ENCODE measurements at regions not wholly inside any gene's neighbourhood (a gene's known extent, or its start where the extent isn't known, plus 50 kb on each side); places are given as distances from the start of the nearest gene placed in this dataset.

- H3K36me3 ChIP-seq, result no peaks in the 10 kb centered on the region
- TF ChIP-seq Cebpa-rat (IDR thresholded peaks at IDR 0.05), result 0 out of 22 replicates have a peak, but pooled peaks of 1 of the 11 experiments have one; percentile 15
- H3K4me3 ChIP-seq, result peak overlapping the region in 3 of 10 experiments; percentile 7 to 38 (median 36); a peak in 5 of 20 replicates
- H3K9ac ChIP-seq, result peak overlapping the region in 8 of 11 experiments; percentile 8 to 58 (median 45); a peak in 13 of 22 replicates
- peak overlapping the region; percentile 52 to 94 (median 88) for H3K4me2 ChIP-seq
- H3K27ac ChIP-seq, result peak overlapping the region in 8 of 11 experiments; percentile 50 to 80 (median 67); a peak in 17 of 22 replicates
- no peaks in the 10 kb centered on the region for H4K20me1 ChIP-seq
- H3K9me3 ChIP-seq (replicated peaks in 1 of 11), result peaks cover 8 to 21% (median 20%) of the 10 kb centered on the region in 11 experiments; a peak in 20 of 22 replicates
- 0 out of 22 replicates have a peak, but pooled peaks cover 0 to 3% (median 0%) of the 10 kb centered on the region in 11 experiments for H3K27me3 ChIP-seq
- H3K4me1 ChIP-seq, result peaks cover 29 to 57% (median 48%) of the 10 kb centered on the region in 10 experiments
Measured at GRCh38 chr11:60631944-60632343, 67.5 kb upstream of the MS4A8 start.

- Histone ChIP-seq H3K4me2 (peak overlapping the region; percentile 52 to 94 (median 88)), H3K4me1 (peaks cover 29 to 57% (median 48%) of the 10 kb centered on the region in 10 experiments), H3K27me3 (0 out of 22 replicates have a peak, but pooled peaks cover 0 to 3% (median 0%) of the 10 kb centered on the region in 11 experiments), H3K9me3 (replicated peaks in 1 of 11) (peaks cover 8 to 27% (median 20%) of the 10 kb centered on the region in 11 experiments; a peak in 20 of 22 replicates), H3K9ac (peak overlapping the region in 4 of 11 experiments; percentile 5 to 27 (median 20); a peak in 5 of 22 replicates), H3K27ac (peak overlapping the region in 6 of 11 experiments; percentile 64 to 80 (median 70); a peak in 11 of 22 replicates), H4K20me1 (no peaks in the 10 kb centered on the region), H3K4me3 (peak overlapping the region in 1 of 10 experiments; percentile 12; a peak in 1 of 20 replicates), H3K36me3 (no peaks in the 10 kb centered on the region)
- no peak for TF ChIP-seq Cebpa-rat (IDR thresholded peaks at IDR 0.05)
Measured at GRCh38 chr11:60633645-60634044, 65.8 kb upstream of the MS4A8 start.

GRCh38 chr11:60634126-60634525 is 65.3 kb upstream of the MS4A8 start:
- peak overlapping the region in 6 of 11 experiments; percentile 44 to 80 (median 70); a peak in 11 of 22 replicates for H3K27ac ChIP-seq
- H3K4me1 ChIP-seq, result peaks cover 29 to 57% (median 48%) of the 10 kb centered on the region in 10 experiments
- H3K27me3 ChIP-seq, result 0 out of 22 replicates have a peak, but pooled peaks cover 0 to 3% (median 0%) of the 10 kb centered on the region in 11 experiments
- H3K9me3 ChIP-seq (replicated peaks in 1 of 11), result peaks cover 8 to 27% (median 20%) of the 10 kb centered on the region in 11 experiments; a peak in 20 of 22 replicates
- no peaks in the 10 kb centered on the region for H4K20me1 ChIP-seq
- H3K36me3 ChIP-seq, result no peaks in the 10 kb centered on the region
- no peak for TF ChIP-seq Cebpa-rat (IDR thresholded peaks at IDR 0.05)
- peak overlapping the region in 4 of 11 experiments; percentile 5 to 27 (median 20); a peak in 5 of 22 replicates for H3K9ac ChIP-seq
- H3K4me2 ChIP-seq, result peak overlapping the region in 10 of 11 experiments; percentile 73 to 94 (median 90); a peak in 21 of 22 replicates
- peak overlapping the region in 1 of 10 experiments; percentile 12; a peak in 1 of 20 replicates for H3K4me3 ChIP-seq

GRCh38 chr11:60641940-60642339 is 57.5 kb upstream of the MS4A8 start:
- Histone ChIP-seq H3K4me1 (no peaks in the 10 kb centered on the region), H3K4me2 (no peak overlapping the region), H3K9ac (no peak overlapping the region), H3K9me3 (replicated peaks in 1 of 11) (peaks cover 26 to 47% (median 36%) of the 10 kb centered on the region in 11 experiments), H3K27ac (no peak overlapping the region), H3K27me3 (no peaks in the 10 kb centered on the region), H4K20me1 (no peaks in the 10 kb centered on the region), H3K4me3 (no peak overlapping the region), H3K36me3 (no peaks in the 10 kb centered on the region)
- TF ChIP-seq Cebpa-rat (IDR thresholded peaks at IDR 0.05), result no peak

GRCh38 chr11:60647087-60647486 is 52.3 kb upstream of the MS4A8 start:
- no peak overlapping the region for H3K9ac ChIP-seq
- H3K4me3 ChIP-seq, result no peak overlapping the region
- H3K4me2 ChIP-seq, result no peak overlapping the region
- no peaks in the 10 kb centered on the region for H3K27me3 ChIP-seq
- peaks cover 53 to 77% (median 62%) of the 10 kb centered on the region in 11 experiments for H3K9me3 ChIP-seq (replicated peaks in 1 of 11)
- no peak for TF ChIP-seq Cebpa-rat (IDR thresholded peaks at IDR 0.05)
- H4K20me1 ChIP-seq, result no peaks in the 10 kb centered on the region
- no peaks in the 10 kb centered on the region for H3K36me3 ChIP-seq
- H3K27ac ChIP-seq, result no peak overlapping the region
- H3K4me1 ChIP-seq, result no peaks in the 10 kb centered on the region

Measured in BLaER1 treated with 17β-estradiol and CSF1 and Interleukin-3, amounts not matched to agents 10 nM and 100 nM (cell line).